ENCODE measurements at regions not wholly inside any gene's neighbourhood (a gene's known extent, or its start where the extent isn't known, plus 50 kb on each side); places are given as distances from the start of the nearest gene placed in this dataset.
"Not testable (repeated sequence)": the region's sequence is repeated elsewhere in the genome, so short reads cannot be mapped to it uniquely, and the experiment has no call there.

DNA sequence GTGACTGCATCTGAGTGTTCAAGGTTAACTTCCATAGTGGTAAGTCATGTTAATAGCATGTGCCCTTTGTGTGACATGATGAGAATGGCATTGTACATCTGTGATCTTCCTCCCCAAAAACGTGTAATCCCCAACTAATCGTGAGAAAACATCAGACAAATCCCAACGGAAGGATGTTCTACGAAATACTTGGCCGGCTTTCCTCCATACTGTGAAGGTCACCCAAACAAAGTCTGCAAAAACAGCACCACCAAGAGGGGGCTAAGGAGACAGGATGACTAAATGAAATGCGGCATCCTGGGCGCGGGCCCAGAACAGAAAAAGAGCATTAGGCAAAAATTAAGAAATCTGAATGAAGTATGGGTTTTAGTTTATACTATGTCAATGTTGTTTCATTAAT, 81.8 kb downstream of the MED10 start:
- in situ Hi-C loops (cut with HindIII; ENCODE audit: low pct_ligation_motif_present, low sequenced_read_pairs): no loop called here
- H3K27ac ChIP-seq: no peak overlapping the region
- no peak for DNase-seq

DNA sequence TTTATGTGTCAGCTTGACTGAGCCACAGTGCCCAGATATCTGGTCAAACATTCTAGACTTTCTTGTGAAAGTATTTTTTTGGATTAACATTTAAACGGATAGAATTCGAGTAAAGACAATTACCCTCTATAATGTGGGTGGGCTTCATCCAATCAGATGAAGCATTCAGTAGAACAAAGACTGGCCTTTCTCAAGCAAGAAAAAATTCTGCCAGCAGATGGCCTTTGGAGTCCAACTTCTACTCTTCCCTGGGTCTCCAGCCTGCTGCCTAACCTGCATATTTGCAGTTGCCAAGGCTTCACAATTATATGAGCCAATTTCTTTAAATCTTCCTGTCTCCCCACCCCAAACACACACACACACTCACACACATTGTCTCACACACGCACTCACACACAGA, 86.4 kb downstream of the MED10 start:
- H3K27ac ChIP-seq: no peak overlapping the region
- no peak overlapping the region for H3K4me3 ChIP-seq (ENCODE audit: low read depth, low read length)
- DNase-seq: no peak
- no peaks in the 10 kb centered on the region for H3K36me3 ChIP-seq (replicated peaks)
- TF ChIP-seq, protein P1, sequence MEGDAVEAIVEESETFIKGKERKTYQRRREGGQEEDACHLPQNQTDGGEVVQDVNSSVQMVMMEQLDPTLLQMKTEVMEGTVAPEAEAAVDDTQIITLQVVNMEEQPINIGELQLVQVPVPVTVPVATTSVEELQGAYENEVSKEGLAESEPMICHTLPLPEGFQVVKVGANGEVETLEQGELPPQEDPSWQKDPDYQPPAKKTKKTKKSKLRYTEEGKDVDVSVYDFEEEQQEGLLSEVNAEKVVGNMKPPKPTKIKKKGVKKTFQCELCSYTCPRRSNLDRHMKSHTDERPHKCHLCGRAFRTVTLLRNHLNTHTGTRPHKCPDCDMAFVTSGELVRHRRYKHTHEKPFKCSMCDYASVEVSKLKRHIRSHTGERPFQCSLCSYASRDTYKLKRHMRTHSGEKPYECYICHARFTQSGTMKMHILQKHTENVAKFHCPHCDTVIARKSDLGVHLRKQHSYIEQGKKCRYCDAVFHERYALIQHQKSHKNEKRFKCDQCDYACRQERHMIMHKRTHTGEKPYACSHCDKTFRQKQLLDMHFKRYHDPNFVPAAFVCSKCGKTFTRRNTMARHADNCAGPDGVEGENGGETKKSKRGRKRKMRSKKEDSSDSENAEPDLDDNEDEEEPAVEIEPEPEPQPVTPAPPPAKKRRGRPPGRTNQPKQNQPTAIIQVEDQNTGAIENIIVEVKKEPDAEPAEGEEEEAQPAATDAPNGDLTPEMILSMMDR (IDR thresholded peaks at IDR 0.05; ENCODE audit: low read depth, low read length, missing control alignments): no peak
- H3K27me3 ChIP-seq (replicated peaks): no peaks in the 10 kb centered on the region
- in situ Hi-C loops (cut with HindIII; ENCODE audit: low pct_ligation_motif_present, low sequenced_read_pairs): no loop called here

More for the DNA sequence above, 81.8 kb downstream of the MED10 start:
- Histone ChIP-seq H3K36me3 (replicated peaks) (no peaks in the 10 kb centered on the region), H3K4me3 (ENCODE audit: low read depth, low read length) (no peak overlapping the region), H3K27me3 (replicated peaks) (no peaks in the 10 kb centered on the region)
- TF ChIP-seq, protein P1 (IDR thresholded peaks at IDR 0.05; ENCODE audit: low read depth, low read length, missing control alignments): no peak

DNA sequence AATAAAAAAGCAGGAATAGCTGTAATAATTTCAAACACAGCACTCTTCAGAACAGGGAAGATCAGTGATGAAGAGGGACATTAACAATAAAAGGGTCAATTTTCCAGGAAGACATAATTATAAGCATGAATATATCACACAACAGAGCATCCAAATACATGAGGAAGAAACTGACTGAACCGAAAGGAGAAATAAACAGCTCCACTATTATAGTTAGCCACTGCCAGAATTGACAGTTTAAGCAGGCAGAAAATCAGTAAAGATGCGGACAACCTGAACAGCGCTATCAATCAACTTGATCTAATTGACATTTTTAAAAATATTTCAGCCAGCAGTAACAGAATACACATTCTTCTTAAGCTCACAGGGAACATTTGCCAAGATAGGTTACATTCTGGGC, 89.1 kb downstream of the MED10 start:
- Histone ChIP-seq H3K27ac (no peak overlapping the region), H3K36me3 (replicated peaks) (no peaks in the 10 kb centered on the region), H3K27me3 (replicated peaks) (no peaks in the 10 kb centered on the region), H3K4me3 (ENCODE audit: low read depth, low read length) (no peak overlapping the region)
- in situ Hi-C loops (cut with HindIII; ENCODE audit: low pct_ligation_motif_present, low sequenced_read_pairs): no loop called here
- TF ChIP-seq, protein P1 (IDR thresholded peaks at IDR 0.05; ENCODE audit: low read depth, low read length, missing control alignments): no peak
- no peak for DNase-seq

DNA sequence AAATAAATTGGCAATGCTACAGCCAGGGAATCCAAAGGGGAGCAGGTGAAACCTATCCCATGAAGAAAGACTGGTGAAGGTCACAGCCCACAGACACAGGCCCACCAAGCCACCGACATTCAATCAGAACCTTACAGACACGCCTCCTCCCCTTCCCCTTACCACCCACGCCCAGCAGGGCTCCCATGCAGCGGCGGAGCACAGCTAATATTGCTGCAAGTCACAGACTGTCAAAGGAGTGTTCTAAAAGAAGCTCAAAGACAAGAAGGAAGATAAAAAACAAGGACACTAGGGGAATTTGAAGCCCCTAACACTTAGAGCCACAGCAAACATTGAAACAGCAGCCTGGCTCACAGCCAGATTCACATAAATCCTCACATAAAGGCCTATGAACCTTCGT, 91.2 kb downstream of the MED10 start:
- H3K27me3 ChIP-seq (replicated peaks): no peaks in the 10 kb centered on the region
- DNase-seq: no peak
- TF ChIP-seq, protein P1 (IDR thresholded peaks at IDR 0.05; ENCODE audit: low read depth, low read length, missing control alignments): no peak
- no peak overlapping the region for H3K4me3 ChIP-seq (ENCODE audit: low read depth, low read length)
- no peaks in the 10 kb centered on the region for H3K36me3 ChIP-seq (replicated peaks)
- in situ Hi-C loops (cut with HindIII; ENCODE audit: low pct_ligation_motif_present, low sequenced_read_pairs): no loop called here
- H3K27ac ChIP-seq: no peak overlapping the region

DNA sequence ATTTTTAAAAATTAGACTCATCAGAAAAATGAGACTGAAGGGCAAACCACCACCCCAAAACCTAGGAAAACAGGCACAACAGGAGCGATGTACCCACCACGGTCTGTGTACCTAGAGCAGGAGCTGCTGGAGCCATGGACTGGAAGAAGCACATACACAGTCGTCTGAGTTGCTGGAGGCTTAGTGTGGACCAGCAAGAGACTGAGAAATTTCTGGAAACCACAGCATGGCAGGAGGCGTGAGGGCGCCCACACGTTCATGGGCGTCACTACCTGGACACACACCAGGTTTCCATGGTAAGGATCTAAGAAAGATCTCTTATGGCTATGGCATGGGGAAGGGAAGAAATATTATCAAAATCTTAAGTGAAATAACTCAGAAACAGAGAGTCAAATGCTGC, 91.9 kb downstream of the MED10 start:
- in situ Hi-C loops (cut with HindIII; ENCODE audit: low pct_ligation_motif_present, low sequenced_read_pairs): no loop called here
- H3K4me3 ChIP-seq (ENCODE audit: low read depth, low read length): no peak overlapping the region
- no peaks in the 10 kb centered on the region for H3K27me3 ChIP-seq (replicated peaks)
- DNase-seq: no peak
- TF ChIP-seq, protein P1 (IDR thresholded peaks at IDR 0.05; ENCODE audit: low read depth, low read length, missing control alignments): no peak
- H3K36me3 ChIP-seq (replicated peaks): no peaks in the 10 kb centered on the region
- H3K27ac ChIP-seq: no peak overlapping the region

DNA sequence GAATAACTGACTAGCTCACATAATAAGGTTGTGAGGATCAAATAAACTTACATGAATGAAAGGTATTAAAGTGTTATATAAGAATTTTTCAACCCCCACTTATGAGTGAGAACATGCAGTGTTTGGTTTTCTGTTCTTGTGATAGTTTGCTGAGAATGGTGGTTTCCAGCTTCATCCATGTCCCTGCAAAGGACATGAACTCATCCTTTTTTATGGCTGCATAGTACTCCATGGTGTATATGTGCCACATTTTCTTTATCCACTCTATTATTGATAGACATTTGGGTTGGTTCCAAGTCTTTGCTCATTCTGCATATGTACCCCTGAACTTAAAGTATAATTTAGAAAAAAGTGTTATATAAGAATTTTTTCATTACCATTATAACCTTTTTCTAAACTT, 93.9 kb downstream of the MED10 start:
- H3K4me3 ChIP-seq (ENCODE audit: low read depth, low read length); in situ Hi-C loops (cut with HindIII; ENCODE audit: low pct_ligation_motif_present, low sequenced_read_pairs); H3K36me3 ChIP-seq (replicated peaks); H3K27me3 ChIP-seq (replicated peaks); H3K27ac ChIP-seq; DNase-seq: not testable (repeated sequence)
